Progenitor cell of endocrine pancreas (in vitro differentiated cells): ENCODE measurements at regions not wholly inside any gene's neighbourhood (a gene's known extent, or its start where the extent isn't known, plus 50 kb on each side); places are given as distances from the start of the nearest gene placed in this dataset.

ENCODE experiments used
- DNase-seq: peaks from one replicate; pipeline ENCODE4 v3.0.0; 2021; ENCODE audit warnings: low spot score; ENCODE audit not compliant: unreplicated experiment
- H3K27ac Mint-ChIP-seq: 2 replicates; pipeline ENCODE4 v1.8.0; 2021; ENCODE audit warnings: mild to moderate bottlenecking, moderate library complexity, mixed read lengths
- H3K27me3 Mint-ChIP-seq: 2 replicates; pipeline ENCODE4 v1.8.0; 2021; ENCODE audit warnings: mixed read lengths
- H3K36me3 Mint-ChIP-seq: 2 replicates; pipeline ENCODE4 v1.8.0; 2022; ENCODE audit warnings: mixed read lengths; ENCODE audit not compliant: insufficient read depth
- H3K4me1 Mint-ChIP-seq: 2 replicates; pipeline ENCODE4 v1.8.0; 2021; ENCODE audit warnings: low read depth, mixed read lengths
- H3K4me3 Mint-ChIP-seq: 2 replicates; pipeline ENCODE4 v1.8.0; 2021; ENCODE audit warnings: low read depth, mild to moderate bottlenecking, moderate library complexity, mixed read lengths
- H3K9me3 Mint-ChIP-seq: 2 replicates; pipeline ENCODE4 v1.8.0; 2021; ENCODE audit warnings: low read depth, mixed read lengths
- TF ChIP-seq, protein P1 (sequence below): fragments of 200-600 bp; sonication (generic); IDR thresholded peaks from one replicate; pipeline ENCODE4 v1.5.0; 2021; ENCODE audit warnings: antibody characterized with exemption, mild to moderate bottlenecking; ENCODE audit not compliant: unreplicated experiment

DNA sequence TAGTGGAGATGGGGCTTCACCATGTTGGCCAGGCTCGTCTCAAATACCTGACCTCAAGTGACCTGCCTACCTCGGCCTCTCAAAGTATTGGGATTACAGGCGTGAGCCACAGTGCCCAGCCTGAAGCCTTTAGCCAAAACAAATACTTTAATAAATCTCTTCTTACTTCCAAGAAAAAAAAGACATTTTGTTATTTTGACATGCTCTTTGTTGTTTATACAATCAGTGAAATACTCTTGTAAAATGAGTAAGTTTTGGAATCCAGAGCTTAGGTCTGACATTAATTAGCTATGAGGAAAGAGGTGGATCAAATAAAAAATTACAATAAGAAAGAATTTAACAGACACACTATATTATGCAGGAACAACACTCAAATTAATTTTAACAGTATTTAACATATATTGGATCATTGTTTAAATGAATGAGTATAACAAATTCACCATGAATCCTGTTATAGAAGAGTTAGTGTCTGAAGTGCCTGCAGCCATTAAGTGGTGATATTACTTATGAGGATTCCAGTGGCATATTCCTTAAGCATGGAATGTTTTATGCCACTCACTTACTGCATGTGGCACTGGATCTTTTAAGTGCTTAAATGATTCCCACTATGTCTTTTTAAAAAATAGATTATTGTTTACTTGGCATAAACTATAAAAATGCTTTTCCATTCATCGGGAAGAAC is 260.1 kb upstream of the GIMD1 start:
- Mint-ChIP-seq H3K4me3 (no peak overlapping the region), H3K27ac (no peak overlapping the region), H3K4me1 (no peaks in the 10 kb centered on the region), H3K36me3 (no peaks in the 10 kb centered on the region), H3K27me3 (no peaks in the 10 kb centered on the region), H3K9me3 (no peaks in the 10 kb centered on the region)
- TF ChIP-seq, protein P1, sequence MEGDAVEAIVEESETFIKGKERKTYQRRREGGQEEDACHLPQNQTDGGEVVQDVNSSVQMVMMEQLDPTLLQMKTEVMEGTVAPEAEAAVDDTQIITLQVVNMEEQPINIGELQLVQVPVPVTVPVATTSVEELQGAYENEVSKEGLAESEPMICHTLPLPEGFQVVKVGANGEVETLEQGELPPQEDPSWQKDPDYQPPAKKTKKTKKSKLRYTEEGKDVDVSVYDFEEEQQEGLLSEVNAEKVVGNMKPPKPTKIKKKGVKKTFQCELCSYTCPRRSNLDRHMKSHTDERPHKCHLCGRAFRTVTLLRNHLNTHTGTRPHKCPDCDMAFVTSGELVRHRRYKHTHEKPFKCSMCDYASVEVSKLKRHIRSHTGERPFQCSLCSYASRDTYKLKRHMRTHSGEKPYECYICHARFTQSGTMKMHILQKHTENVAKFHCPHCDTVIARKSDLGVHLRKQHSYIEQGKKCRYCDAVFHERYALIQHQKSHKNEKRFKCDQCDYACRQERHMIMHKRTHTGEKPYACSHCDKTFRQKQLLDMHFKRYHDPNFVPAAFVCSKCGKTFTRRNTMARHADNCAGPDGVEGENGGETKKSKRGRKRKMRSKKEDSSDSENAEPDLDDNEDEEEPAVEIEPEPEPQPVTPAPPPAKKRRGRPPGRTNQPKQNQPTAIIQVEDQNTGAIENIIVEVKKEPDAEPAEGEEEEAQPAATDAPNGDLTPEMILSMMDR: no peak
- DNase-seq: no peak

DNA sequence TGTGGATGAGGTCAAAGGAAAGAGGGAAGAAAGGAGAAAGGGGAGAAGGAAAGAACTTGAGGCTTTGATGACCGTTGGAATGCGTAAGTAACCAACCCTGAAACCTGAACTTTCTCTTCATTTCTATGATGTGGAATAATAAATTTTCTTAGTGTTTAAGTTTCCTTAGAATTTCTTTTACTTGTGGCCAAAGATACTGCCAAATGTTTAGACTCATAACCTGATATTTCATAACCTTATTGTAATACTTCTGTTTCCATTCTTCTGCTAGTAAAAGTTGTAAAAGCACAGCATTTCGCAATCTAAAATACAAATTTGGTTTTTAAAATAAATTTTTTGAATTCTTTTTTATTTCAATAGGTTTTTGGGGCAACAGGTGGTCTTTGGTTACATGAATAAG is 258.5 kb upstream of the GIMD1 start:
- no peaks in the 10 kb centered on the region for H3K36me3 Mint-ChIP-seq
- no peak overlapping the region for H3K4me3 Mint-ChIP-seq
- no peaks in the 10 kb centered on the region for H3K4me1 Mint-ChIP-seq
- DNase-seq: no peak
- TF ChIP-seq, protein P1: no peak
- H3K27me3 Mint-ChIP-seq: no peaks in the 10 kb centered on the region
- H3K9me3 Mint-ChIP-seq: no peaks in the 10 kb centered on the region
- no peak overlapping the region for H3K27ac Mint-ChIP-seq

DNA sequence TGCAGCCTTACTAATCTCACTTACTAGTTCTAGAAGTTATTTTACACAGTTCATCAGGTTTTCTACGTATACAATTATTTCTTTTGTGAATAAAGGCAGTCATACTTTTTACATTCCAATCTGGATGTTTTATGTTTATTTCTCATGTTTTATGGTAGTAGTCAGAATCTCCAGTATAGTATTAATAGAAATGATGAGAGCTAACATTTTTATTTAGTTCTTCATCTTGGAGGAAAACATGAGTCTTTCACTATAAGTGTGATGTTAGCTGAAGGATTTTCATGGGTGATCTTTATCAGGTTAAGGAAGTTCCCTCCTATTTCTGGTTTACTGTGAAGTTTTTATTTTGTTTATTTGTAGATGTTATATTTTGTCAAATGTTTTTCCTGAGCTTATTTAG is 256.1 kb upstream of the GIMD1 start:
- Mint-ChIP-seq H3K9me3 (no peaks in the 10 kb centered on the region), H3K27ac (no peak overlapping the region), H3K4me1 (no peaks in the 10 kb centered on the region), H3K4me3 (no peak overlapping the region), H3K36me3 (no peaks in the 10 kb centered on the region), H3K27me3 (no peaks in the 10 kb centered on the region)
- TF ChIP-seq, protein P1: no peak
- no peak for DNase-seq

DNA sequence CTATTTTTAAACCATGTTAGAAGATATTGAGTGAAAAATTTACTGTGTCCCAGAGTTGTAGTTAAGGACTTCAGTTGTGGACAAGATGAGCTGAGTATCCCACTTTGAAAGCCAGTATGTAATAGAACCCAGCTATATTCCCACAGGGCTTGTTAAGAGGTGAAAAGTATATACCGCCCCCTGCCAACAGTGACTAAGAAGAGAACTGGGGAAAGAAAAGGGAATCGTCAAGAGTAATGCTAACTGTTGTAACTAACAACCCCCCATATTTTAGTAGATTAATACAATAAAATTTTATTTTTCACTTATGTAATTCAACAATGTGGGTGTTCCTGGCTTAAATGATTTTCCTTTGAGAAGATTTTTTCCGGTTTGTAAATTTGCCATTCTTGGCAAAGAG is 250.4 kb upstream of the GIMD1 start:
- no peak for DNase-seq
- TF ChIP-seq, protein P1: no peak
- H3K4me1 Mint-ChIP-seq: no peaks in the 10 kb centered on the region
- no peaks in the 10 kb centered on the region for H3K36me3 Mint-ChIP-seq
- no peak overlapping the region for H3K27ac Mint-ChIP-seq
- H3K27me3 Mint-ChIP-seq: no peaks in the 10 kb centered on the region
- H3K9me3 Mint-ChIP-seq: no peaks in the 10 kb centered on the region
- no peak overlapping the region for H3K4me3 Mint-ChIP-seq

DNA sequence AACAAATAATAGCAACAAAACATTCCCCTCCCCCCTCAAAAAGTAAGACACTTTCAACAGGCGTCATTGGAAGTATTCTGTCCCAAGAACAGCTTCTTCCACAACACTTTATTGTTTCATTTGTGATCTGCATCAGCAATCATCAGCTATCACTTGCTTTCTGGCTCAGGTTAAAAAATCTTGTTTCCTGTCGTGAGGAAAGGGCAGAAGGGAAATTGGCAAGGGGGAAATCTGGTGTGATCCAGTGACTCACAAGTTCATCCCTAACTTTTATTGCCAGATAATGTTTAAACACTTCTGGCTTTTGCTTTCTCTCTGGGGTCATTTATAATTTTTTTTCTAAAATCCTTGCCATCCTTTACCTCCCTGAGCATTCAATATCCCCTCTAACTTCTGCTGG is 247.4 kb upstream of the GIMD1 start:
- no peak overlapping the region for H3K27ac Mint-ChIP-seq
- H3K4me1 Mint-ChIP-seq: no peaks in the 10 kb centered on the region
- no peak for DNase-seq
- H3K27me3 Mint-ChIP-seq: no peaks in the 10 kb centered on the region
- TF ChIP-seq, protein P1: no peak
- no peaks in the 10 kb centered on the region for H3K9me3 Mint-ChIP-seq
- no peaks in the 10 kb centered on the region for H3K36me3 Mint-ChIP-seq
- no peak overlapping the region for H3K4me3 Mint-ChIP-seq
